GM21515 (cell line): ENCODE measurements at regions not wholly inside any gene's neighbourhood (a gene's known extent, or its start where the extent isn't known, plus 50 kb on each side); places are given as distances from the start of the nearest gene placed in this dataset.

Experiments used
- ATAC-seq: cut with Tn5 transposase; IDR thresholded peaks from one replicate; pipeline ENCODE4 v1.9.1; 2021; ENCODE audit not compliant: unreplicated experiment

DNA sequence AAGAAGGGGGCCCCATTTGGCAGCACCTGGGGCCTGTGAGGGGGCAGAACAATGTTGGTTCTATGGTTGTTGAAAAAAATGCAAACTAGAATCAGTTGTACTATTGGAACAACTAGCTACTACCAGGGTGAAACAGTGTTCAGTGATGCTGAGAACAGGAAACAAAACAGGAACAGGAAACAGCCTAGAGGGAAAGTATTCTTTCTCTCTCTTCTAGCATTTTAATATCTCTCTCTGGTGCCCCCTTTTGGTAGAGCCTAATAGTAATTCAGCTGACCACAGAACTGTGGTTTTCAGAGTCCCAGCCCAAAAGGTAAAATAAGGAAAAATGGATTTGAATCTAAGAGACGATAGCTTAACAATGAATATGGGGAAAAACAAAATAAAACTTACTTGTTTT lies 138.0 kb upstream of the KCNN2 start:
- no peak for ATAC-seq

DNA sequence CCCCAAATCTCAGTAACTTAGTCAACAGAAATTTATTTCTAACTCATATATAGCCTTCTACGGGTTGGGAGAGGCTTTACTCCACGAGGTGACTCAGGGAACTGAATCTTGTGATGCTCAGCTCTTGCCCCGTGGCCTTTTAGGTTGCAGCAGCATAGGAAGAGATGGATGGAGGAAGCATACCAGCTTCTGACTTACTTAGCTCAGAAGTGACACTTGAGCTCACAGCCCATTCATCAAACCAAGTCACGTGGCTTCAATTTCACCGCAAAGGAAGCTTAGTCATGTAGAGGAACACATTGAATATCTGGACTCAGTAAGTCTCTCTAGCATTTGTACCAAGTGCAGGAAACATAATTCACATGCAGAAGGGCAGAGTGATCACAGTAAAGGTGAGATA lies 124.1 kb upstream of the KCNN2 start:
- no peak for ATAC-seq

DNA sequence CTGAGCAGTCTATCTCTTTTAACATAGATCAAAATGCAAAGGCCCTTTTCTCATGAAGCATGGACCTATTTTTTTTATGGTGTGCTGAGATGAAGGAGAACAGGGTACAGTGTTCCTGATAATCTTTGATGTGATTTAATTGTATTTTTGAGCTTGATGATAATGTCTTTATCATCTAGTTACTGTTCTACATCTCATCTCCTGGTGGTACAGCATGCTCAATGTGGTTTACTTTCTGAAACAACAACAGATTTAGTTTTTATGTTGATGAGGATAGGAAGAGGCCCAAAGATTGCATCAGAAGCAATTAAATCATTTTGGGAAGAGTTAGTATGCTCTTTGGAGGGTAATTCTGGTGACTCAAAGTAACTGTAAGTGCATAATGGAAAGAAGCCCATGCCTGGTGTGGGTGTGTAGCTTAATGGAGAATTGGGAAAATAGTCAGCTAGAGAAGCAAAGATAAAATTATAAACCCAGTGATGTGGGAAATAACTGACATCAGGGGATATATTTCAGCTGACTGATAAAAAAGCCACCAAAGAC lies 123.0 kb upstream of the KCNN2 start:
- ATAC-seq, result no peak

DNA sequence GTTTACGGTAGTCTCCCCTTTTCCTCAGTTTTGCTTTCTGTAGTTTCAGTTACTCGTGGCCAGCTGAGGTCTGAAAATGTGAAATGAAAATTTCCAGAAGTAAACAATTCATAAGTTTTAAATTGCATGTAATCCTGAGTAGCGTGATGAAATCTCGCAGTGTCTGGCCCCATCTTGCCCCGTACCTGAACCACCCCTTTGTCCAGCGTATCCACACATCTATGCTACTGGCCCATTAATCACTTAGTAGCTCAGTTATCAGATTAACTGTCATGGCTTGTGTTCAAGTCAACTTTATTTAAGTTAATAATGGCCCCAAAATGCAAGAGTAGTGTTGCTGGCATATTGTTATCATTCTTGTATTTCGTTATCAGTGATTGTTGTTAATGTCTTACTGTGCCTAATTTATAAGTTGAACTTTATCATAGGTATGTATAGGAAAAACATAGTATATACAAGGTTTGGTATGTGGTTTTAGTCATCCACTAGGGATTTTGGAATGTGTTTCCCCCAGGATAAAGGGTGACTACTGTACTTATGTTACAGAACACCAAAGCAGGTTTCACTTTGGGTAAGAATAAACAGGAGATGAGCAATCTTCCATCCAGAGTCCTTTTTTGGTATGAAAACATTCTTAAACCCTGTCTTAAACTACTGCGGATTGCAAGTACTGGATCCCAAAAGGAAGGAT lies 118.4 kb upstream of the KCNN2 start:
- ATAC-seq, result peak; percentile 10

DNA sequence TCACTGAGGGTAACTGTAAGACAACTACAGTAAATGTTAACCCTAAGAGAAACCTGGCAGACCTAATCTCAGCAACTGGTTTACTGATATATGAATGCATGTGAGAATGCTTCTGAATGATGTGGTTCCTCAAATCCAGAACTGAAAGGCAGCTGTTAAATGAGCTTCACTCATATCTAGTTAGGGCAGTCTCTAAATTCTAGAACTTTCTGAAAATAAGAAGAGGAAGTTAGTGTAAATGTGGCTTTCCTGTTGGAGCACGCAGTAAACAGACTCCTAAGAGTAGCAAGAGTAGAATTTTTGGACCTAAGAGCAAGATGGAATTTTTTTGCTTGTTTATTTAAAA lies 117.9 kb upstream of the KCNN2 start:
- peak; percentile 83 for ATAC-seq

DNA sequence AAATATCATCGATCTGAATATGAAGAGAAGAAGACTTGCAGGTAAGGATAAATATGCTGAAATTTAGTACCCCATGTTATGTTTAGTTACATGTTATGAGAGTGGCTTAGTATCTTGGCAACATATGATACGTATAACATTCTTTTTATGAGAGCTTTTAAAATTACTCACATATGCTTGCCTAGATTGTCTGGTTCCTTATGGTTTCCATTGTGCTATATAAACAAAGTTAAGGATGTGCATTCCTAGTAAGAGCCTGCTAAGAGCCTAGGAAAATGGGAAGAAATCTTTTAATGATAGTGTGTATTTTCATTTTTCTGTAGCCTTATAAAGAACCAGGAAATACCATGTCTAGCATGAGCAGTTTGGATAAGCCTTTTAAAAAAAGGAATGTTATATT lies 112.0 kb upstream of the KCNN2 start:
- no peak for ATAC-seq

DNA sequence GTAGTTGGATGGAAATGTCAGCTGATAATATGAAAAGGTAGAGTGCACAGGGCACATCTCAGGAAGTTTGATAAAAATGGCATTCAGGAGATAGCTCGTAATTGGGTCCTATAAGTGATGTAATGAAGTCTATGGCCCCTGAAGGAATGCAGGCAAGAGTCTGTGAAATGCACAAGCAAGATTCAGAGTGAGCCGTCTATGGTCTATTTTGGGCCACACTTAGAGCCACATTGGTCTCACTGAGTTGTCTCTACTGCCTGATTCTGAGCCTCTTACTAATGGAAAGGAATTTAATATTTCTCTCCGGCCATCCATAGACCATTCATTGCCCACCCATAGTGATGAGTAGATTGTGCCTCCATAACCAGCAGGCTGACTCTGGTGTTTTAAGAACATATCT lies 111.3 kb upstream of the KCNN2 start:
- ATAC-seq, result no peak

DNA sequence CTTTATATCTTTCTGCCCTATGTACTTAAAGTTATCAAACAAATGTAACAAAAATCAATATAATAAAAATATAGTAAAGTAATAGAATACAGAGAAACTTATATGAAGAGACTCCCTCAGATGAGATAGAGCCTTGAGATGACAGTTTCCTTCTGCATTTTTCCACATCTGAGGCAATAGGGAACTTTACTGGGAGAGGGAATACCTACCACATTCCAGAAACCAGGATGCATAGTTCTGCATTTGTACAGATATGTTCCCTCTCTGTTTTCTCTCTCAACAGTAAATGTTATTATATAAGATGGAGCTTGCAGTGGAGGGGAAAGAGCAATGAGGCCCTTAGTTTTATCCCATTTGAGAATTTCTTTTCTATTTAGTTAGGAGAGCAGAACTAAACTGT lies 109.6 kb upstream of the KCNN2 start:
- ATAC-seq, result no peak

DNA sequence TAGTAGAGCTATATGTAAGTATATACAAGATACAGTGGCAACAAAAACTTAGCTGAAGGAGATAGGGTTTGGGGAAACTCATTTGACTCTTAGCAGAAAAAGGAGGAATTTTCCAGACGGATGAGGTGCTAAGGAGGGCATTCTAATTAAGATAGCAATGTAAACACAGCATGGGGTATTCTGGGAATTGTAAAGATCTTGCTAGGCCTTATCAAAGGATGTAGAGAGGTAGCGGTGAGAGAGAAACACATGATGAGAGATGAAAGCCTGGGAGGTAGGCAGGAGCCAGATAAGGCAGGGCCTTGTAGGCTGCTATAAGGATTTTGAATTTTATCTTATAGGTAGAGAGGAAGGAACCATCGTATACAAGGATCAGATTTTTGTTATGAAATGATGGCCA lies 106.6 kb upstream of the KCNN2 start:
- no peak for ATAC-seq

DNA sequence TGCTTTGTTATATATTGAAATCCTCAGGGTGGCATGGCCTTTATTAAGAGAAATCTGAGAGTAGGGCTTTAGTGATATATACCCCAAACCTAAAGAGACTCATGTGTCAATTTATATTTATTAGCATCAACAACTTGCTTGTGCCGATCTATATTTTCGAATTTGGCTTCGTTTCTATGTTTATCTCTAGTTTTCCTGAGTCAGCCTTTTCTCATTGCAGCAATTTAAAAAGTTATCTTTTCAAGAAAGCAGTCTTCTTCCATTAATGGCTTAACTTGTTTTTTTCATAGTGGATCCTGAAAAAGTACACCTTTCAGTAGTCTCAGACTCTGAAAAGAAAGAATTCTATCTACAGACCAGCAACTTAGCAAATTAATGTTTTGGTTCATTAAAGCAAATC lies 99.9 kb upstream of the KCNN2 start:
- ATAC-seq, result no peak

DNA sequence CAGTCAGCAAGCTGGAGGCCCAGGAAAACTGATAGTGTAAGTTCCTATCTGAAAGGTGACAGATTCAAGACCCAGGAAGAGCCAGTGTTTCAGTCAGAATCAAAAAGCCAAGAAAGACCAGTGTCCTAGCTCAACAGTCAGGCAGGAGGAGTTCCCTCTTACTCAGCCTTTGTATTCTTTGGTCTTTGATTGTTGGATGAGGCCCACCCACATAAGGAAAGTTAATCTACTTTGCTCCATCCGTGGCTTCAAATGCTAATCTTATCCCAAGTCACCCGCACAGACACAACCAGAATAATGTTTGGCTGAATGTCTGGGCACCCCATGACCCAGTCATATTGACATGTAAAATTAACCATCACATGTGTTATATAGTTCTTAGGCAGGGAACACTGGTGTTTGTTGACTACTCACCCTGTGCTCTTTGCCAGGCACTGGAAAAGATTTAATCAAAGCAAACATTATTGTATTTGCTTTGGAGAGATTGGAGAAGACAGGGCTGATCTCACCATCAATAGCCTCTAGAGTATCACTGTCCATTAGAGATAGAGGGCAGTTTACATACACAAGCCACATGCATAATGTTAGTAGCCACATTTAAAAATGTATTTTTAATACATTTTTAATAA lies 96.3 kb upstream of the KCNN2 start:
- ATAC-seq, result no peak

DNA sequence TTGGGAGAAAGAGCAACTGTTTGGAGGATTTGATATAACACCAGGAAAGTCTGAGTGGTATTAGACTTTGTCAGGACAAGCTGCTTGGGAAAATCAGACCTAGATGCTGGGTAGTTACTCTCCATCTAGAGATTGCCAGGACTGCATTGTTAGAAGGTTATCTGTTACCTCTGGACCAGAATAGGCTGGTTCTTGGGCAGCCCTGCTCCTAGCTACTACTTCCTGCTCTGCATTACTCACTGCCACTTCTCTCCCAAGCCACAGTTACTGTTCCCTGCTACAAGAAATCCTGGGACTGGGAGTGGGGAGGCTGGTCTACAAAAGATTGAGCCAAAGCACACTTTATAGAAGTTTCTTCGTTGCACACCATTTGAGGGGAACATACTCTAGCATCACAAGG lies 95.5 kb upstream of the KCNN2 start:
- ATAC-seq, result no peak

DNA sequence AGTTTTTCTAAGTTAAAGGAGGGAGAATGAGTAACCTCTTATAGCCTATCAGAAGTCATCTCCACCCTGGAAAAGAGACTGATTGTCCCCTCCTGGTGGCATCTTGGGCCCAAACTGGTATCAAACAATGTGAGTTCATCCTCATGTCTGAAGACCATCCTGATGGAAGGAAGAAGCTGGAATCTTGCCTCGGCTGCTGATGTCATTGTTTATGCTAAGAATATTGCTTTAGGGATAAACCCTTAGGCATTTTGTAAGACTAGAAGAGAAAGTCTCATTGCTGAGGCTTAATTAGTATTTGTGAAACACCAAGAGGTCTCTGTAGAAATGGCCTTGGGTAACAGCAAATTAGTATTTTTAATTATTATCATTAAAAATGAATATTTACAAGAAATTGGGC lies 65.7 kb upstream of the KCNN2 start:
- no peak for ATAC-seq

DNA sequence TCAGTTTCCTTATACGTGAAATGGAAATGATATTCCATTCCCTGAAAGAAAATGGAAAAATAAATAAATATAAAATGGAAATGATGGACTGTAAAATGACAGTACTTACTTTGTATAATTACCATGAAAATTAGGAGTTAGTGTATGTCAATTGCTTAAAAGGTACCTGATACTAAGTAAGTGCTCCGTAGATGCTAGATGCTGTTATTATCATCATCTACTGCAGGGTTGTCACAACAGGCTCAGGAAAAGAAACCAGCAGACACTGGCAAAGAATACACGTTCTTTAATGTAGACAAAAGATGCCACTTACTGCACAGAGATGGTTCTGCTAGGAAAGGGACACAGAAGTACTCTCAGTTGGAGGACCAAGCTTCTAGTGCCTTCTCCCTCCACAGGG lies 64.0 kb upstream of the KCNN2 start:
- no peak for ATAC-seq

DNA sequence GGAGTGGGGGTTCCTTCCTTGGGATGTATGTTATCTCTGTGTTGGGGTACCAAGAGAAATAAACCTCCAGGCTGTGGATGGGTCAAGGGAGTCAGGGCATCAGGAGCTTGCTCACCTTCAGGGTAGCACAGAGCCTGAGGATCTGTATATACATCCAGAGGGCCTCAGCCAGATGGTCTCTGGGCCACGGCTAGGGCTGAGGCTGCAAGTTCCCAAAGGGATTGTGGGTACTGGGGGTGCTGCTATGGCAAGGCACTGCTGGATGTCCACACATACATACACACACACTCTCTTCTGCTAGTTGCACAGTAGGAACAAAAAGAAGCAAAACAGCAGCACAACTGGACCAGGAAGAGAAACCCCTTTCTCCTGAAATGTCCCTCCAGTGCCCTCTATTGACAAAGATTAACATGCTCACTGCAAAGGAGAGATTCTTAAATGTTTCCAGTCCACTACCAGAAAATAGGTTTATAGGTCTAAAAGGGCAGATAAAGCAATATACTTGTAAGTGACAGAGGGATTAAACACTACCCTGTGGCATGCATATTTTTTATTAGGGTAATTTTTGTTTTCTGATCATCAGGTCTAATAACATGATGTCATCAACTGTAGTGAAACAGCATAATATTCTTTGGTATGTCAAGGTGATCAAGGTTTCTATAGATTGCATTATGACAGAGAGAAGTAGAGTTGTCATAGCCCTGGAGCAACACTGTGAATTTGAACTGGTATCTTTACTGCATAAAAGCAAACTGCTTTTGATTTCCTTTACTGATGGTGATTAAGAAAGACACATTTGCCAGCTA lies 56.3 kb upstream of the KCNN2 start:
- peak; percentile 57 for ATAC-seq

DNA sequence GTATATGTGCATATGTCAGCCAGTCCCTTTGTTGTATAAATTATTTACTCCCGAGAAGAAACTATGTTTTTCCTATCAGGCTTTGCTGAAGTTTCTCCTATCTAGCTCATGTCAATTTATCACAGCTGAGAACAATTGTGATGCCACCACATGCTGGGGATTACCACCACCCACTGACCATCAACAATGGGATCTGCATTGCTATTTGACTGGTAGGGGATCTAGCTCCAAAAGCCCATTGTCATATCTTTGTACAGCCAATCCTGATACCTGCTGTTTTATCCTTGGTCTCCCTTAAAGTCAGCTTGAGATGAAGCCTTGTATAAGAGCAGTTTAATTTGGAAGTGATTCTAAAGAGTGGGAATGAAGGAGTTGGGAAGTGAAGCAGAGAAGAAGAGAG lies 53.9 kb upstream of the KCNN2 start:
- ATAC-seq, result no peak

DNA sequence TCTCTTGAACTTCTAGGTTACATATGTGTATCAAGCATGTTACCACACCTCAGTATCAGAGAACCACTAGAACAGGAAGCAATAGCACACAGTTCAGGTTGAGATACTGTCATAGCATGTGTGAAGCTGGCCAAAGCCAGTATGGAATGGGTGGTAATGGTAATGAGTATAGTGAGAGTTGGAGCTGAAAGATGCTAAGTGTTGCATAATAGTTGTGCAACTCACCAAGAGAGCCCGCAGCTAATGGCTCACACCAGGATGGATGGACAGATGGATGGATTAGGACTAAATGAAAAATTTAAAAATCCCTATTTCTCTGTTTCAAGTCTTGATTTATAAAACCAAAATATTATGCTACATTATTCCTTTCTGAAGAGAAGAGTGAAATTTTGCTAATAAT lies 53.4 kb upstream of the KCNN2 start:
- ATAC-seq, result no peak

DNA sequence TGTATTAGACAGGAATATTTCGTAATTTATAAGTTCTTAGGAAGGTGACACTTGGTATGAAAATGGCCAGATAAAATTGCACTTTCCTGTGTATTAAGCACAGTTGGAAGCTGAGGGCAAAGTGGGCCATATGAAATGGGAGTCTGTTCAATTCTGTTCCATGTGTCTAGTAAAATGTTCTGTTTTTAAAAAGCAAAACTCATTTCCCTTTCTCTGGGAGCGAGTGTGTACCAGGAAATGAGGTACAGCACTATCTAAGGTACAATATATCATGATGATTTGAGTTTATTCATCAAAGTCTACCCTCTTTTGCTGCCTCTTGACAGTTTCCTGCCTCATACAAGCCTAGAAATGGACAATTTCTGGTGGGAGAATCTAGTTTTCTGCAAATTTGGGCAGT lies 51.2 kb upstream of the KCNN2 start:
- ATAC-seq, result no peak

DNA sequence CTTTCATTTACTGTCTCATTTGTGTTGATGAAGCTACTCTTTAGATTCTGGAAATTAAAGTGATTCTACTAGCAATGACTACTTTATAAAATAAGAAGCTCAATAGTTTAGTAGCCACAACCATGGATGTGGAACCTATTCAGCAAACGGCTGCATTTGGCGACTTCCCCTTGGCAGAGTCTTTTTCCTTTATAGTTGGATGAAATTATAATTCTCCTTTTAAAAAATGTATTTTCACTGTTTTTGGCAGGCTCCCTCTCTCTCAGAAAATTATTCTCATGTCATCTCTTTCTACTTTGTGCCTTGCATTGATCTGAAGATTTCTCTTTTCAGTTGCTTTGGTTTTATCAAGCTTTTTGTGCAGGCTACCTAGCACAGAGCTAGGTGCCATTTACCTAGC lies 50.6 kb upstream of the KCNN2 start:
- no peak for ATAC-seq

DNA sequence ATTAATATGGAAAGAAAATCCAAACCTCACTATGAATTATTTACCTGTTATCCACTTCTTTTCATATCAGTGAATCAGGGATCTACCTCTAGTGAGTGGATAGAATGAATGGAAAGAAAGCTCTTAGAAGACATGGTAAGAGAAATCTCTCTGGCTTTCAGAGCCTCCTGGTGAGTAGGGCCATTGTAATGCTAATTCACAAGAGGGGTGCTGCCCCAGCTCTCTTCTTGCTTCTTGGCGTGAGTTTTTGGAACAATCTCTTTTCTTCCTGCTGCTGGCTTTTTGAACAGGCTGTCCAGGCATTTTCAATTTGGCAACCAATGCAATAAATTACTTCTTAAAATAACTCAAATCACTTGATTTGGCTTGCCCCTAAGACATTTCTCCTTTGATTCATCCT lies 49.9 kb upstream of the KCNN2 start:
- no peak for ATAC-seq
